ENCODE measurements at regions not wholly inside any gene's neighbourhood (a gene's known extent, or its start where the extent isn't known, plus 50 kb on each side); places are given as distances from the start of the nearest gene placed in this dataset.

GRCh38 chr12:5308996-5309395, 122.9 kb upstream of the NTF3 start:
- TF ChIP-seq CTCF (IDR thresholded peaks at IDR 0.05; ENCODE audit: poor library complexity, severe bottlenecking), result no peak
- H3K27me3 ChIP-seq (ENCODE audit: insufficient read depth, poor library complexity, severe bottlenecking), result no peaks in the 10 kb centered on the region
- DNase-seq (ENCODE audit: low spot score), result no peak
- no peak overlapping the region for H3K4me3 ChIP-seq (ENCODE audit: severe bottlenecking)
- no peaks in the 10 kb centered on the region for H3K4me1 ChIP-seq (ENCODE audit: insufficient read depth, poor library complexity, severe bottlenecking)
- H3K9me3 ChIP-seq (ENCODE audit: severe bottlenecking), result peaks cover 4% of the 10 kb centered on the region
- no peaks in the 10 kb centered on the region for H3K36me3 ChIP-seq (ENCODE audit: low read depth)
- no peak for ATAC-seq (ENCODE audit: low read depth)
- H3K27ac ChIP-seq (ENCODE audit: poor library complexity, severe bottlenecking), result no peak overlapping the region

- TF ChIP-seq CTCF (IDR thresholded peaks at IDR 0.05; ENCODE audit: poor library complexity, severe bottlenecking), result no peak
- peaks cover 4% of the 10 kb centered on the region for H3K9me3 ChIP-seq (ENCODE audit: severe bottlenecking)
- H3K4me3 ChIP-seq (ENCODE audit: severe bottlenecking), result no peak overlapping the region
- H3K4me1 ChIP-seq (ENCODE audit: insufficient read depth, poor library complexity, severe bottlenecking), result no peaks in the 10 kb centered on the region
- no peak for ATAC-seq (ENCODE audit: low read depth)
- H3K36me3 ChIP-seq (ENCODE audit: low read depth), result no peaks in the 10 kb centered on the region
- DNase-seq (ENCODE audit: low spot score), result no peak
- H3K27ac ChIP-seq (ENCODE audit: poor library complexity, severe bottlenecking), result no peak overlapping the region
- no peaks in the 10 kb centered on the region for H3K27me3 ChIP-seq (ENCODE audit: insufficient read depth, poor library complexity, severe bottlenecking)
These were observed 122.3 kb upstream of the NTF3 start for GRCh38 chr12:5309654-5310053.

- TF ChIP-seq CTCF (IDR thresholded peaks at IDR 0.05; ENCODE audit: poor library complexity, severe bottlenecking), result no peak
- ATAC-seq (ENCODE audit: low read depth), result no peak
These were observed 121.8 kb upstream of the NTF3 start for GRCh38 chr12:5310151-5310550.

GRCh38 chr12:5317556-5317955, 114.4 kb upstream of the NTF3 start:
- no peak for TF ChIP-seq CTCF (IDR thresholded peaks at IDR 0.05; ENCODE audit: poor library complexity, severe bottlenecking)
- no peak for DNase-seq (ENCODE audit: low spot score)
- H3K4me1 ChIP-seq (ENCODE audit: insufficient read depth, poor library complexity, severe bottlenecking), result no peaks in the 10 kb centered on the region
- no peaks in the 10 kb centered on the region for H3K27me3 ChIP-seq (ENCODE audit: insufficient read depth, poor library complexity, severe bottlenecking)
- ATAC-seq (ENCODE audit: low read depth), result no peak
- peaks cover 8% of the 10 kb centered on the region for H3K9me3 ChIP-seq (ENCODE audit: severe bottlenecking)
- no peak overlapping the region for H3K4me3 ChIP-seq (ENCODE audit: severe bottlenecking)
- no peak overlapping the region for H3K27ac ChIP-seq (ENCODE audit: poor library complexity, severe bottlenecking)
- 0 out of 2 replicates have a peak, but pooled peaks cover 2% of the 10 kb centered on the region for H3K36me3 ChIP-seq (ENCODE audit: low read depth)

More at GRCh38 chr12:5310151-5310550, 121.8 kb upstream of the NTF3 start:
- H3K4me3 ChIP-seq (ENCODE audit: severe bottlenecking), result no peak overlapping the region
- peaks cover 3% of the 10 kb centered on the region for H3K9me3 ChIP-seq (ENCODE audit: severe bottlenecking)
- no peaks in the 10 kb centered on the region for H3K27me3 ChIP-seq (ENCODE audit: insufficient read depth, poor library complexity, severe bottlenecking)
- no peak overlapping the region for H3K27ac ChIP-seq (ENCODE audit: poor library complexity, severe bottlenecking)
- DNase-seq (ENCODE audit: low spot score), result no peak
- H3K4me1 ChIP-seq (ENCODE audit: insufficient read depth, poor library complexity, severe bottlenecking), result no peaks in the 10 kb centered on the region
- H3K36me3 ChIP-seq (ENCODE audit: low read depth), result no peaks in the 10 kb centered on the region

GRCh38 chr12:5318874-5319273, 113.0 kb upstream of the NTF3 start:
- H3K9me3 ChIP-seq (ENCODE audit: severe bottlenecking), result peaks cover 8% of the 10 kb centered on the region
- ATAC-seq (ENCODE audit: low read depth) (peak; percentile 96), DNase-seq (ENCODE audit: low spot score) (no peak)
- no peaks in the 10 kb centered on the region for H3K27me3 ChIP-seq (ENCODE audit: insufficient read depth, poor library complexity, severe bottlenecking)
- H3K4me3 ChIP-seq (ENCODE audit: severe bottlenecking), result no peak overlapping the region
- H3K4me1 ChIP-seq (ENCODE audit: insufficient read depth, poor library complexity, severe bottlenecking), result no peaks in the 10 kb centered on the region
- H3K36me3 ChIP-seq (ENCODE audit: low read depth), result 0 out of 2 replicates have a peak, but pooled peaks cover 2% of the 10 kb centered on the region
- H3K27ac ChIP-seq (ENCODE audit: poor library complexity, severe bottlenecking), result no peak overlapping the region
- TF ChIP-seq CTCF (IDR thresholded peaks at IDR 0.05; ENCODE audit: poor library complexity, severe bottlenecking), result no peak

Data from RWPE2 (cell line).